WTC11 (cell line): ENCODE measurements at regions not wholly inside any gene's neighbourhood (a gene's known extent, or its start where the extent isn't known, plus 50 kb on each side); places are given as distances from the start of the nearest gene placed in this dataset.

ENCODE experiments used
- ATAC-seq: fragments of 200-7000 bp; cut with Tn5 transposase; 2 replicates; pipeline ENCODE4 v1.10.0; 2021; ENCODE audit warnings: mild to moderate bottlenecking, moderate library complexity
- CTCF ChIA-PET: fragments of 300-600 bp; sonication (Branson Sonifier 250); formaldehyde crosslinking; loops from one replicate; lab custom pipeline; 2021; ENCODE audit warnings: antibody characterized with exemption; lab: Charles Lee
- POLR2A ChIA-PET: fragments of 350-600 bp; sonication (Branson Sonifier 250); formaldehyde crosslinking; loops from one replicate; lab custom pipeline; 2021; ENCODE audit warnings: antibody characterized with exemption; lab: Charles Lee
- DNase-seq: peaks from one replicate; pipeline ENCODE4 v3.0.0; 2021; ENCODE audit warnings: low spot score
- H3K27ac Mint-ChIP-seq: 2 replicates; pipeline ENCODE4 v1.8.0; 2021; ENCODE audit warnings: mixed read lengths
- H3K27me3 Mint-ChIP-seq: 2 replicates; pipeline ENCODE4 v1.8.0; 2021; ENCODE audit warnings: low read depth, mild to moderate bottlenecking, moderate library complexity, mixed read lengths
- H3K36me3 Mint-ChIP-seq: 2 replicates; pipeline ENCODE4 v1.8.0; 2021; ENCODE audit warnings: mixed read lengths
- H3K4me1 Mint-ChIP-seq: 2 replicates; pipeline ENCODE4 v1.8.0; 2022; ENCODE audit warnings: mixed read lengths
- H3K4me3 Mint-ChIP-seq: 2 replicates; pipeline ENCODE4 v1.8.0; 2021; ENCODE audit warnings: mild to moderate bottlenecking, moderate library complexity, mixed read lengths
- H3K9me3 Mint-ChIP-seq: 2 replicates; pipeline ENCODE4 v1.8.0; 2021; ENCODE audit warnings: mixed read lengths
- AR ChIP-seq: fragments of 250-450 bp; sonication (Bioruptor Pico); IDR thresholded peaks from 2 replicates; pipeline ENCODE4 v1.9.0; 2021; ENCODE audit warnings: mild to moderate bottlenecking
- ARID4B ChIP-seq: sonication (generic); formaldehyde crosslinking; IDR thresholded peaks from 2 replicates; pipeline ENCODE4 v1.8.0; 2023; ENCODE audit warnings: missing genetic modification reagents, mild to moderate bottlenecking, borderline replicate concordance
- ATF3 ChIP-seq: sonication (generic); formaldehyde crosslinking; conservative IDR thresholded peaks from 2 replicates; pipeline ENCODE4 v1.8.1; 2022; ENCODE audit warnings: mild to moderate bottlenecking, missing genetic modification reagents
- CTCF ChIP-seq: fragments of 200-600 bp; IDR thresholded peaks from 2 replicates; pipeline ENCODE4 v1.8.0; 2022; ENCODE audit warnings: antibody characterized with exemption
- E2F4 ChIP-seq: sonication (generic); formaldehyde crosslinking; IDR thresholded peaks from 2 replicates; pipeline ENCODE4 v1.8.1; 2022; ENCODE audit warnings: low read depth, mild to moderate bottlenecking, moderate library complexity, missing genetic modification reagents, borderline replicate concordance
- ERG ChIP-seq: fragments of 250-450 bp; sonication (Bioruptor Pico); IDR thresholded peaks from 2 replicates; pipeline ENCODE4 v1.8.0; 2021; ENCODE audit warnings: mild to moderate bottlenecking
- GRHL2 ChIP-seq: fragments of 250-450 bp; sonication (Bioruptor Pico); IDR thresholded peaks from 2 replicates; pipeline ENCODE4 v1.8.0; 2022; ENCODE audit warnings: mild to moderate bottlenecking, moderate library complexity; ENCODE audit not compliant: insufficient replicate concordance, severe bottlenecking
- NFYB ChIP-seq: sonication (generic); formaldehyde crosslinking; conservative IDR thresholded peaks from 2 replicates; pipeline ENCODE4 v1.8.0; 2022; ENCODE audit warnings: low read depth, missing genetic modification reagents
- PREB ChIP-seq: sonication (generic); formaldehyde crosslinking; IDR thresholded peaks from 2 replicates; pipeline ENCODE4 v1.8.1; 2022; ENCODE audit warnings: mild to moderate bottlenecking, missing genetic modification reagents, moderate library complexity, borderline replicate concordance
- TEAD1 ChIP-seq: sonication (generic); formaldehyde crosslinking; IDR thresholded peaks from 2 replicates; pipeline ENCODE4 v1.8.0; 2022; ENCODE audit warnings: mild to moderate bottlenecking, missing genetic modification reagents

GRCh38 chr20:59413326-59413865, 113.0 kb downstream of the EDN3 start:
- TF ChIP-seq ARID4B (CRISPR knock-in tag) (no peak), GRHL2 (no peak), PREB (CRISPR knock-in tag) (no peak), AR (CRISPR knock-in tag) (no peak), E2F4 (CRISPR knock-in tag) (no peak), TEAD1 (CRISPR knock-in tag) (no peak), NFYB (no peak), ATF3 (no peak), ERG (CRISPR knock-in tag) (no peak), CTCF (no peak)
- TF ChIP-seq, all 79 proteins: peak for 0
- peaks cover 13% of the 10 kb centered on the region for H3K9me3 Mint-ChIP-seq
- no peak for ATAC-seq
- H3K4me1 Mint-ChIP-seq, result peaks cover 12% of the 10 kb centered on the region
- peaks cover 4% of the 10 kb centered on the region for H3K36me3 Mint-ChIP-seq
- ChIA-PET CTCF (interaction anchor here (0.7 to 1.7 kb wide), 15 partner anchors 9 to 543 kb away, joined by 3 to 10 read pairs (median 4); partner anchors contain the start of gene ATP5F1E), POLR2A (no interaction called here)
- no peak overlapping the region for H3K27ac Mint-ChIP-seq
- peaks cover 5% of the 10 kb centered on the region; the same call in 1 of the 2 replicates for H3K27me3 Mint-ChIP-seq
- no peak for DNase-seq
- no peak overlapping the region for H3K4me3 Mint-ChIP-seq
